ENCODE measurements at regions not wholly inside any gene's neighbourhood (a gene's known extent, or its start where the extent isn't known, plus 50 kb on each side); places are given as distances from the start of the nearest gene placed in this dataset.
A peak's percentile ranks its signal among the peaks of the same experiment; 100 is the strongest.

GRCh38 chr9:2466703-2467102 lies 154.9 kb upstream of the VLDLR start:
- CTCF ChIA-PET (ENCODE audit: low intra/inter-chr PET ratio, low total read pairs) = no interaction called here
- WGBS (ENCODE audit: low lambda C conversion rate) = 78% methylated on average over 6 of the region's 6 CpGs
- Histone ChIP-seq H3K27ac (ENCODE audit: extremely low read length, insufficient read depth, low read length) (no peak overlapping the region), H4K20me1 (ENCODE audit: insufficient read depth, low read length) (no peaks in the 10 kb centered on the region), H3K27me3 (ENCODE audit: control insufficient read depth in 1 of 2, insufficient read depth in 2 of 2, low read length in 2 of 2) (peaks cover 0 to 1% of the 10 kb centered on the region in 2 experiments; a peak in 1 of 5 replicates), H3K4me2 (ENCODE audit: low read depth, low read length) (no peak overlapping the region), H3K4me1 (ENCODE audit: insufficient read depth, low read length) (peaks cover 17% of the 10 kb centered on the region), H3K9me3 (ENCODE audit: low read length) (no peaks in the 10 kb centered on the region), H3K9ac (ENCODE audit: insufficient read depth, low read depth, low read length) (no peak overlapping the region), H3K79me2 (ENCODE audit: insufficient read depth, low read length) (no peaks in the 10 kb centered on the region), H3K36me3 (replicated peaks in 1 of 2; ENCODE audit: control insufficient read depth in 1 of 2, insufficient read depth in 2 of 2, low read length in 2 of 2) (no peaks in the 10 kb centered on the region), H3K4me3 (replicated peaks in 1 of 3; ENCODE audit: insufficient read depth in 1 of 3, low read depth in 2 of 3, low read length in 3 of 3) (no peak overlapping the region), H2AFZ (ENCODE audit: low read length) (no peak overlapping the region)
- intact Hi-C loops (cut with micrococcal nuclease; ENCODE audit: unreplicated experiment) (no loop called here), in situ Hi-C loops (cut with HindIII; ENCODE audit: extremely low pct_ligation_motif_present, low pct_unique_long_range_greater_than_20kb) (no loop called here)
- DNase-seq (ENCODE audit: low spot score) (no peak), FAIRE-seq (no peak), ATAC-seq (no peak)
- POLR2A ChIA-PET = interaction anchor here (1.1 kb wide), 1 partner anchor 377 kb away, joined by 3 read pairs; the partner anchor contains the start of gene PUM3
- no peak for TF ChIP-seq AGO1 (IDR thresholded peaks at IDR 0.05; ENCODE audit: low read depth, low read length, poor library complexity, severe bottlenecking)
- no peak for TF ChIP-seq ZNF24 (IDR thresholded peaks at IDR 0.05)
- no peak for TF ChIP-seq ZNF761 (CRISPR knock-in tag; conservative IDR thresholded peaks at IDR 0.05)
- TF ChIP-seq GABPA (IDR thresholded peaks at IDR 0.05; ENCODE audit: low read depth, low read length) = no peak
- no peak for TF ChIP-seq GABPA (CRISPR knock-in tag; IDR thresholded peaks at IDR 0.05; ENCODE audit: low read depth)
- no peak for TF ChIP-seq ZNF564 (CRISPR knock-in tag; IDR thresholded peaks at IDR 0.05)
- no peak for TF ChIP-seq ZNF703 (CRISPR knock-in tag; IDR thresholded peaks at IDR 0.05; ENCODE audit: borderline replicate concordance)
- TF ChIP-seq SYNCRIP (IDR thresholded peaks at IDR 0.05; ENCODE audit: insufficient read depth, low read depth, low read length) = no peak
- BruUV-seq (replicated peaks) = no TSS peak

- WGBS (ENCODE audit: low lambda C conversion rate) = 17% methylated on average over 4 of the region's 6 CpGs
- intact Hi-C loops (cut with micrococcal nuclease; ENCODE audit: unreplicated experiment) (no loop called here), in situ Hi-C loops (cut with HindIII; ENCODE audit: extremely low pct_ligation_motif_present, low pct_unique_long_range_greater_than_20kb) (no loop called here)
- Histone ChIP-seq H3K36me3 (replicated peaks in 1 of 2; ENCODE audit: control insufficient read depth in 1 of 2, insufficient read depth in 2 of 2, low read length in 2 of 2) (no peaks in the 10 kb centered on the region), H3K4me1 (ENCODE audit: insufficient read depth, low read length) (peaks cover 17% of the 10 kb centered on the region), H3K9me3 (ENCODE audit: low read length) (no peaks in the 10 kb centered on the region), H3K4me2 (ENCODE audit: low read depth, low read length) (no peak overlapping the region), H3K9ac (ENCODE audit: insufficient read depth, low read depth, low read length) (no peak overlapping the region), H3K79me2 (ENCODE audit: insufficient read depth, low read length) (no peaks in the 10 kb centered on the region), H3K27me3 (ENCODE audit: control insufficient read depth in 1 of 2, insufficient read depth in 2 of 2, low read length in 2 of 2) (peaks cover 0 to 3% of the 10 kb centered on the region in 2 experiments; a peak in 1 of 5 replicates), H3K4me3 (replicated peaks in 1 of 3; ENCODE audit: insufficient read depth in 1 of 3, low read depth in 2 of 3, low read length in 3 of 3) (no peak overlapping the region), H4K20me1 (ENCODE audit: insufficient read depth, low read length) (no peaks in the 10 kb centered on the region), H3K27ac (ENCODE audit: extremely low read length, insufficient read depth, low read length) (no peak overlapping the region), H2AFZ (ENCODE audit: low read length) (no peak overlapping the region)
- ChIA-PET POLR2A (no interaction called here), CTCF (ENCODE audit: low intra/inter-chr PET ratio, low total read pairs) (no interaction called here)
- FAIRE-seq = no peak
- no peak for DNase-seq (ENCODE audit: low spot score)
- 0 out of 3 replicates have a peak, but pooled peaks have one; percentile 19 for ATAC-seq
- no TSS peak for BruUV-seq (replicated peaks)
- TF ChIP-seq CTCF (CRISPR knock-in tag; IDR thresholded peaks at IDR 0.05) (peak; percentile 45), STAG1 (CRISPR knock-in tag; IDR thresholded peaks at IDR 0.05) (peak; percentile 51), REL (CRISPR knock-in tag; conservative IDR thresholded peaks at IDR 0.05) (no peak), ZBTB4 (CRISPR knock-in tag; IDR thresholded peaks at IDR 0.05; ENCODE audit: borderline replicate concordance) (no peak)
Measured at GRCh38 chr9:2469681-2470221, 151.8 kb upstream of the VLDLR start.

All from HepG2 (cell line).